Transverse colon (tissue), 4 donors: ENCODE measurements at regions not wholly inside any gene's neighbourhood (a gene's known extent, or its start where the extent isn't known, plus 50 kb on each side); places are given as distances from the start of the nearest gene placed in this dataset.

Experiments used
- POLR2A ChIP-seq: fragments of 450-650 bp; IDR thresholded peaks from one replicate; pipeline ENCODE4 v1.6.1; 2016; ENCODE audit warnings: antibody characterized with exemption, mild to moderate bottlenecking, moderate library complexity
- POLR2AphosphoS5 ChIP-seq, 3 donors: sonication (generic); formaldehyde crosslinking; IDR thresholded peaks; one replicate each; pipeline ENCODE4 v1.6.1; 2016; ENCODE audit warnings: antibody characterized with exemption in 3 of 3
- TF ChIP-seq, protein P1 (sequence below), 5 experiments: fragments of 200-600 bp in 3 of 5; fragments of 450-650 bp in 2 of 5; sonication (generic) in 3 of 5; IDR thresholded peaks; 1 replicate in 2 of 5; 2 replicates in 3 of 5; pipeline ENCODE4 v1.5.1; 2016 to 2017; ENCODE audit warnings: antibody characterized with exemption in 5 of 5, inconsistent platforms in 3 of 5, mild to moderate bottlenecking in 2 of 5, moderate library complexity in 1 of 5

DNA sequence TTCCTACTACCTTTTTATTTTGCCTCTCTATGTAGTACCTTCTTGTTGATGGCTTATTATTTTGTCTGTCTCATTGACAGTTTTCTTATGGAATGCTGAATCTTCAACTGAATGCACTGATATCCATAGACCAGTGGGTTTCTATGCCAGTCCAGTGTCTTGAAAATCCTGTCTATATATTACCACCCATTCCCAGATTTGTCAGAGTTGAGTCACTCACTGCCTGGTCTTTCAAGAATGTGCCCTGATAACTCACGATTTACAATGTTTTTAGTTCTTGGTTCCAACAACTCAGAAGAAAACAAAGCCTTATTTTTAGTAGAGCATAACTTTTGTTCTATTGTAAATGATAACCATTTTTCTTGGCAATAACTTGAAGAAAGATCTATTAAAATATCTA lies 606.0 kb upstream of the PITX2 start:
- TF ChIP-seq, protein P1, sequence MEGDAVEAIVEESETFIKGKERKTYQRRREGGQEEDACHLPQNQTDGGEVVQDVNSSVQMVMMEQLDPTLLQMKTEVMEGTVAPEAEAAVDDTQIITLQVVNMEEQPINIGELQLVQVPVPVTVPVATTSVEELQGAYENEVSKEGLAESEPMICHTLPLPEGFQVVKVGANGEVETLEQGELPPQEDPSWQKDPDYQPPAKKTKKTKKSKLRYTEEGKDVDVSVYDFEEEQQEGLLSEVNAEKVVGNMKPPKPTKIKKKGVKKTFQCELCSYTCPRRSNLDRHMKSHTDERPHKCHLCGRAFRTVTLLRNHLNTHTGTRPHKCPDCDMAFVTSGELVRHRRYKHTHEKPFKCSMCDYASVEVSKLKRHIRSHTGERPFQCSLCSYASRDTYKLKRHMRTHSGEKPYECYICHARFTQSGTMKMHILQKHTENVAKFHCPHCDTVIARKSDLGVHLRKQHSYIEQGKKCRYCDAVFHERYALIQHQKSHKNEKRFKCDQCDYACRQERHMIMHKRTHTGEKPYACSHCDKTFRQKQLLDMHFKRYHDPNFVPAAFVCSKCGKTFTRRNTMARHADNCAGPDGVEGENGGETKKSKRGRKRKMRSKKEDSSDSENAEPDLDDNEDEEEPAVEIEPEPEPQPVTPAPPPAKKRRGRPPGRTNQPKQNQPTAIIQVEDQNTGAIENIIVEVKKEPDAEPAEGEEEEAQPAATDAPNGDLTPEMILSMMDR (IDR thresholded peaks at IDR 0.05) = no peak
- TF ChIP-seq POLR2A (no peak), POLR2AphosphoS5 (IDR thresholded peaks at IDR 0.05) (no peak)
